Fibroblast of skin of scalp (primary cell): ENCODE measurements at regions not wholly inside any gene's neighbourhood (a gene's known extent, or its start where the extent isn't known, plus 50 kb on each side); places are given as distances from the start of the nearest gene placed in this dataset.
"Not testable (repeated sequence)": the region's sequence is repeated elsewhere in the genome, so short reads cannot be mapped to it uniquely, and the experiment has no call there.

Source experiments
- DNase-seq: peaks from one replicate; pipeline ENCODE4 v3.0.0-alpha.2; 2013

- peak; percentile 9 for DNase-seq
Observed at GRCh38 chr4:163693776-163694175, 199.3 kb downstream of the TMA16 start.

- DNase-seq = peak; percentile 52
Observed at GRCh38 chr4:163694385-163694784, 199.9 kb downstream of the TMA16 start.

GRCh38 chr4:163697121-163697520 is 202.6 kb downstream of the TMA16 start:
- DNase-seq = no peak

- not testable (repeated sequence) for DNase-seq
Observed at GRCh38 chr4:163700383-163700782, 205.9 kb downstream of the TMA16 start.

GRCh38 chr4:163701916-163702315 is 207.4 kb downstream of the TMA16 start:
- DNase-seq = peak; percentile 23

GRCh38 chr4:163702736-163703135 is 208.2 kb downstream of the TMA16 start:
- DNase-seq = no peak

- no peak for DNase-seq
Observed at GRCh38 chr4:163703251-163703650, 208.8 kb downstream of the TMA16 start.

- DNase-seq = no peak
Observed at GRCh38 chr4:163707873-163708272, 213.4 kb downstream of the TMA16 start.

GRCh38 chr4:163709601-163710000 is 215.1 kb downstream of the TMA16 start:
- DNase-seq = no peak

- DNase-seq = no peak
Observed at GRCh38 chr4:163710158-163710557, 215.7 kb downstream of the TMA16 start.

- DNase-seq = not testable (repeated sequence)
Observed at GRCh38 chr4:163724495-163724894, 230.0 kb downstream of the TMA16 start.

GRCh38 chr4:163726641-163727040 is 232.2 kb downstream of the TMA16 start:
- DNase-seq = no peak

GRCh38 chr4:163731071-163731470 is 236.6 kb downstream of the TMA16 start:
- no peak for DNase-seq

GRCh38 chr4:163732473-163732872 is 238.0 kb downstream of the TMA16 start:
- DNase-seq = no peak

GRCh38 chr4:163736876-163737275 is 242.4 kb downstream of the TMA16 start:
- DNase-seq = no peak

- not testable (repeated sequence) for DNase-seq
Observed at GRCh38 chr4:163737846-163738245, 243.4 kb downstream of the TMA16 start.

- DNase-seq = no peak
Observed at GRCh38 chr4:163738521-163738920, 244.0 kb downstream of the TMA16 start.

- no peak for DNase-seq
Observed at GRCh38 chr4:163744861-163745260, 250.4 kb downstream of the TMA16 start.

- no peak for DNase-seq
Observed at GRCh38 chr4:163747293-163747692, 252.8 kb downstream of the TMA16 start.

- no peak for DNase-seq
Observed at GRCh38 chr4:163747886-163748285, 253.4 kb downstream of the TMA16 start.

GRCh38 chr4:163748449-163748848 is 254.0 kb downstream of the TMA16 start:
- no peak for DNase-seq

- peak; percentile 1 for DNase-seq
Observed at GRCh38 chr4:163755013-163755412, 260.5 kb downstream of the TMA16 start.

GRCh38 chr4:163757219-163757618 is 262.7 kb downstream of the TMA16 start:
- DNase-seq = no peak

- DNase-seq = no peak
Observed at GRCh38 chr4:163758032-163758431, 263.5 kb downstream of the TMA16 start.

GRCh38 chr4:163762741-163763140 is 268.3 kb downstream of the TMA16 start:
- DNase-seq = no peak

- no peak for DNase-seq
Observed at GRCh38 chr4:163764569-163764968, 270.1 kb downstream of the TMA16 start.
